ENCODE measurements at regions not wholly inside any gene's neighbourhood (a gene's known extent, or its start where the extent isn't known, plus 50 kb on each side); places are given as distances from the start of the nearest gene placed in this dataset.
"Not testable (repeated sequence)": the region's sequence is repeated elsewhere in the genome, so short reads cannot be mapped to it uniquely, and the experiment has no call there.

DNA sequence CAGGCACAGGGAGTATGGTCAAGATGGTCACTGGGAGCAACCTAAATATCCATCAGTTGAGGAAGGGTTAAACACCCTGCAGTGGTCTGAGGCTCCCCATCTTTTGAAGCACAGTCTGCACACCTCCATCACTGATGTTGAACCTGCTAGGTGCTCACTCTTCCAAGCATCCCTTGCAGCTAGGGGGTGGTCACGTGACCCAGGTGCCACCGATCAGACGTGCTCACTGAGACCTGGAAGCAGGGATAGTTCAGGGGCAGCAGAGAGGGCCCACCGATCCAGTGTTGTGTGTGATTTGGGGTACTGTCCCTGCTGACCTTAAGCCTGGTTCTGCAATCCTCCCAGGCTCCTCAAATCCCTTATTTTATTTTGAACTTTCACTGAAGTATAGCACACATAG, 134.6 kb downstream of the CEBPB start:
- DNase-seq (ENCODE audit: low read depth) = no peak

DNA sequence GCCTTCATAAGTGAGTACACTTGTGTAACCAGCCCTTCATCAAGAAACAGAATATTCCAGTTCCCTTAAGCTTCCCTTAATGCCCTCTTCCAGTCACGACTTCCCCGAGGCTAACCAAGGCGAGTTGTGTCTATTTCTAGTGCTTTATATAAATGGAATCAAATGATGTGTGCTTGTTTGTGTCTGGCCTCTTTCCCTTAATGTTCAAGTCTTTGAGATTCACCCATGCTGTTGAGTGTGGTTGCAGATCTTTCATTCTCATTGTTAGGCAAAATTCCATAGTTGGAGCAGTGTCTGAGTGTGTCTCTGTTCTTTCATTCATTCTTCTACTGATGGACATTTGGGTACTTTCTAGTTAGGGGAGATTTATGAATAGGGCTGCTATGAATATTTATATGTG, 135.0 kb downstream of the CEBPB start:
- no peak for DNase-seq (ENCODE audit: low read depth)

DNA sequence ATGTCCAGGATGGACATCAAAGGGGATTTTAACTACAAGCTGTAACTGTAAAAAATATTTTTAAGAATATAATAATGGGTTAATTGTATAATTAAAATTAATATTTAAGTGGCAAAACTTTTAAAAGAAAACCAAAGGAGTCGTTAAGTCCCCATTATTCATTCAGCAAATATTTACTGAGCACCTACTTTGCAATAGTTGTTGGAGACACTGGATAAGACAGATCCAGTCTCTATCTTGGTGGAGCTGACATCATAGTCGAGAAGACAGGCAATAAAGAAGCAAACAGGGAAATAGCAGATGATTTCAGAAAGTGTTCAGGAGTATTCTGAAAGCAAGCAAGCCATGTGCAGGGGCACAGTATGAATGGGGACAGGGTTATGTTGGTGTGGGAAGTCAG, 137.0 kb downstream of the CEBPB start:
- DNase-seq (ENCODE audit: low read depth) = no peak

DNA sequence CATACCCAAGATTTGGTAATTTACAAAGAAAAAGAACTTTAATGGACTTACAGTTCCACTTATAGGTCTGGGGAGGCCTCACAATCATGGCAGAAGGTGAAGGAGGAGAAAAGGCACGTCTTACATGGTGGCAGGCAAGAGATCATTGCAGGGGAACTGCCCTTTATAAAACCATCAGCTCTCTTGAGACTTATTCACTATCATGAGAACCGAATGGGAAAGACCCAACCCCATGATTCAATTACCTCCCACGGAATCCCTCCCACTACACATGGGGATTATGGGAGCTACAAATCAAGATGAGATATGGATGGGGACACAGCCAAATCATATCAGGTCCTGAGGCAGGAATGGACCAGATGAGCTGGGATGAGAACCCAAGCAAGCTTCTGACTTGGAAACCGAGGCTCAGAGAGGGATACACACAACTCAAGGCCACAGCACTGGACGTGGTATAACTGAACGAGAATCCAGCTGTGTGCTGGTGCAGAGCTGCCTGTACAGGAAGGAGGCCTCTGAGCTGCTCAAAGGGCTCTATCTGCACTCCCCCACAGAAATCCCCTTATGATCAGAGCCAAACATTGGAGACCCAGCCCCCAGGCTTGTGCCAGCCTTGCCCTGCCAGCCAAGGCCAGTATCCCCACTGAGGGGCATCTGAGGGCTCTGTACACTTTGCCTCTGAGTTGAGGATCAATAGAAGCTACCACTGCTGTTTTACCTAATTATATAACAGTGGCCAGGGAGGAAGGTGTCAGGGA, 137.8 kb downstream of the CEBPB start:
- no peak for DNase-seq (ENCODE audit: low read depth)

DNA sequence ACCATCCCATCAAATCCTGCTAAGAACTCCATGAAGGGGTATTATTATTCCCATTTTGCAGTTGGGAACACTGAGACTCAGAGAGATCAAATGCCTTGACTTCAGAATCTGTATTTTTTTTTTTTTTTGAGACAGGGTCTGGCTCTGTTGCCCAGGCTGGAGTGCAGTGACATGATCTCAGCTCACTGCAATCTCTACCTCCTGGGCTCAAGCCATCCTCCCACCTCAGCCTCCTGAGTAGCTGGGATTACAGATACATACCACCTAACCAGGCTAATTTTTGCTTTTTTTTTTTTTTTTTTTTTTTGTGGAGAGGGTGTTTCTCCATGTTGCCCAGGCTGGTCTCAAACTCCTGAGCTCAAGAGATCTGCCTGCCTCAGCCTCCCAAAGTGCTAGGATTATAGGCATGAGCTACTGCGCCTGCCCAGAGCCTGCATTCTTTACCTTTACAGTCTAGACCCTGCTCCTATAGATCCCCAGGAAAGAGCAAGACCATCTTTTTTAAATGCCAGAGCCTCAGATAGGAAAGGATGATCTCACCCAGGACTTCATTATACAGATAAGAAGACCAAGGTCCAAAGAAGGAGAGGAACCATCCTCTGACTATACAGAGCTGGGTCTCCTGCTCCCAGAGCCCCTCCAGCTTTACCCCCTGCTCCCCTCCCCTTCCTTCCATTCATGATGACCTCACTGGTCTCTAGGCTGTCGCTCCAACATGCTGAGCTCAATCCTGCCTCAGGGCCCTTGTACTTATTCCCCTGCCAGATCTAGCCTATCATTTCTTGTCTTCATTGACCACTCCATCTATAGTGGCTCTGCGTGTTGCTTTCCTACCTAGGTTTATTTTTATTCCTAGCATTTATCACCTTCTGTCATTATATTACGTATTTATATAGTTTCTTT, 138.6 kb downstream of the CEBPB start:
- no peak for DNase-seq (ENCODE audit: low read depth)

DNA sequence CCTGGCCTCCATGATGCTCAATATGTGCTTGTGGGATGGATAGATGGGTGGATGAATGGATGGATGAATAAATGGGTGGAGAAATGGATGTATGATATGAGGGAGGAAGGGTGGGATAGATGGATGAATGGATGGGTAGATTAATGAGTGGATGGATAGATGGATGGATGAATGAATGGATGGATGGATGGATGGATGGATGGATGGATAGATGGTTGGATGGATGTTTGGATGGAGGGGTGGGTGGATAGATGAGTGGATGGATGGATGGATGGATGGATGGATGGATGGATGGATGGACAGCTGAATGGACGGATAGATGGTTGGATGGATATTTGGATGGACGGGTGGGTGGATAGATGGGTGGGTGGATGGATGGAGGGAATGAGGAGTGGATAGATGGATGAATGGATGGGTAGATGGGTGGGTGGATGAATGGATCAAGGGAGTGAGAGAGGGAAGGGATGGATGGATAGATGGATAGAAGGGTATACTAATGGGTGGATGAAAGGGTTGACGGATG, 139.4 kb downstream of the CEBPB start:
- DNase-seq (ENCODE audit: low read depth) = no peak

DNA sequence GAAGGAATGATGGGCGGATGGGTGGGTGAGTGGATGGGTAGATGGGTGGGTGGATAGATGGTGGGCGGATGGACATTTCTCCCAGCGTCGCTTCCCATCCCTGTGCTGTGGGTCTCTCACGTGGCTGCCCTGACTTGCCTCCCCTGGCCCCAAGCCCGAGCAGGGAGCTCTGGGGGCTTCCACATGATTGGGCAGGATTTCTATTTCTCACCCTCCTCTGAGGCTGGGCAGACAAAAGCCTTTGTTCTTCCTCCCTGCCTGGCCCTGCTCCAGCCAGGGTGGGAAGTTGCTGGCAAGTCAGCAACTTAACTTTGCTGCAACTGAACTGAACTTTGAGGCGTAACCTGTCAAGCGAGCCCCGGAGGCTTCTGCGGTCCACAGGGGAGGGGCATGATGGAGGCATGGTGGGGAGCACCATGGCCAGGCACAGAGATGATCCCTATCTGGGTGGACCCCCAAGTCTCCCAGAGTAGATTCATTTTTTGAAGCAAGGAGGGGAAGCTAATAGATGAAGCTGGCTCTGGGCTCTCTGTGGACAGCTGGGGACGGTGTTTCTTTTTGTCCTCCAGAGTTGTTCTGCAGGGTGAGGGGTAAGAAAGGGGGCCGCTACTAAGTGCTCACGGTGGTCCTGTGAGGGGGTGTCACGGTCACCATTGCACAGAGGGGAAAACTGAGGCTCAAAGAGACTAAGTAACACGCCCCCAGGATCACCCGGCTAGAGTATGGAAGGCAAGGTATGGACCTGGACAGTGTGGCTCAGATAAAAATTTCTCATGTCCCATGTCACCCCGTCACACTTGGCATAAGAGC, 140.1 kb downstream of the CEBPB start:
- peak; percentile 46 for DNase-seq (ENCODE audit: low read depth)

DNA sequence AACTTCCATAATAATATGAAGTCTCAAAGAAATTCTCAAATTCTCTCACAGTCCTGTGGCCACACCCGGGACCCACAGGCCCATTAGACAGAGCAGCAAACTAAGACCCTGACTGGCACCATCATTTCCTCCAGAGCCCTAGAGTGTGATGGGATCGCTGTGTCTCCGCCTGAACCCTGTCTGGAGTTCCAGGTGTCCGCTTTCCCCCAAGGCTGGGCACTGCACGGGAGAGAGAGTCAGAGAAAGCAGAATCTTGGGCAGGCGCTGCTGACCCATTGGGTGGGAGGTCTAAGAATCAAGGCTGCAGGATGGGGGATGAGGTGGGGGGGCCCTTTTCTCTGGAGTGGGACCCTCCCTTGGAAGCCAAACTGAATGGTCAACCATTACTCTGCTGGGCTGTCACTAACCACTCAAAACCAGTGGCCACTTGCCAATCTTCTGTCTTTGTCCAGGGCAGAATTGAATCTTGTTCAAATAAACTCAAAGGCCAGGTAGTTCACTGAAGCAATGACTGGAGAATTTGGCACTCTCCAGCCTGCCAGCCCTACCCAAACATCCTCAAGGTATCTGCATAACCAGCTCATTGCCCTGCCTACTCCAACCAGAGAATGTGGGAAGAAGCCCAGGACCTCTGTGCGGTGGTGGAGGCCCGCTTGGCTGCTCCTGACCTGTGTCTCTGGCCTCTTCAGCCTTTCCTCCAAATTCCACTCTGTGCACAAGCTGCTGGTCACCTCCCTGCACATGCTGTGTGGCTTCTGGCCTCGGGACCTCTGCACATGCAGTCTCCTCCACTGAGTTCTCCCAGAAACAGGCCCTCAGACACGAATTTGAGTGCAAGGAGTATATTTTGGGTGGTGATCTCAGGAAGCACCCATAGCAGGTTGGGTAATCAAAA, 141.1 kb downstream of the CEBPB start:
- DNase-seq (ENCODE audit: low read depth) = no peak

DNA sequence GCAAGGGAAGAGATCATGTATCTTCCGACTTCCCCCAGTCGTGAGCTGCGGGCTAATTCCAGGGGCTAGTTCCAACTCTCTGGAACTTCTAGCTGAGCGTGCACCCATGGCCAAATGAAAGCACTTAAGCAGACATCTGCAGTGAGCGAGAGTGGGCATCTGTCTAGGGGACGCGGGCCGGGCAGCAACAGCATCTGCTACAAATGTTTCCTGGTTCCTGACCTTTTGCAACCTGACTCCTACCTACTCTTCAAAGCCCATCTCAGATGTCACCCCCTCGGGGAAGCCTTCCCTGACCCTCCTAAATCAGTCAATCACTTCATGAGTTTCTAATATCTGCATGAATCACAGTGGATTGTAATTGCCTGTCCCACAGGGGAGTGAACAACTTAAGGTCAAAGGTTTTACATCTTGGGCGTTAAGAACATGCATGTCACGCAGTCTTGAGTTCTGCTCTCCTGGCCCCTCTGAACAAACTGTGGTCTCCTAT, 141.9 kb downstream of the CEBPB start:
- no peak for DNase-seq (ENCODE audit: low read depth)

DNA sequence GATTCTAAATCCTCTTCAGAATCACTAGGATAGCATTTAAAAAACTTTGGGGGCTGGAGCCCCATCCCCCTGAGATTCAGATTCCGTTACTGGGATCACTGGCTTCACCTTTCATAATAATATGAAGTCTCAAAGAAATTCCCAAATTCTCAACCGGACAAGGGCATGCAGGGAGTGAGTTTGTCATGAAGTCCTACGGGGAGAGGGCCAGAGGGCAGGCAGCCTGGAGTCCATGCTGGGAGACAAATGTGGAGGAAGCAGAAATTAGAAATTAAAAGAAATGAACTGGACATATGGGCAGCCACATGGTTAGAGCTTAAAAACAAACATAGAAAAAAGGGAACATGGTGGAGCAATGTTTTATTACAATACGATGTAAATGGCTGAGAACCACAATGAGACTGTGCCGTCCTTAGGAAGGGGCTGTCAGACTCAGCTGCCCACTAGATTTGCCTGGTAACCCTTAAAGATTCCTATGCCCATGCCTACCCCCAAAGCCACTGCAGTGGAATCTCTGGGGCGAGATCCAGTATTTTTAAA, 142.6 kb downstream of the CEBPB start:
- DNase-seq (ENCODE audit: low read depth) = no peak

DNA sequence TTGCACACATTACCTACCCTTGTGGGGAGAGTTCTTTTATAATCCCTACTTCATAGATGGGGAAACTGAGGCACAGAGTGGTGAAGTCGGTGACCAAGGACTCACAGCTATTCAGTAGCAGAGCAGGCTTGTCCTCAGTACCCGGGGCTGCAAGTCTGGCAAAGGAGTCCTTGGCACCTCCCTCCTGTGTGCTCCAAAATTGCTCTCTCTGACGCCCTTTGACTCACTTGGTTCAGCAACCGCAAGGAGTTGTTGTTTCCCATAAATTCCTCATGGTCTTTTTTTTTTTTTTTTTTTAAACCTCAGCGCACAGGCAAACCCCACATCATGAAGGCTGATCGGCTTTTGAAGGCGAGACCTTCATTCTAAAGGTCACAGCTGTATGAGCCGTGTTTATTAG, 143.2 kb downstream of the CEBPB start:
- DNase-seq (ENCODE audit: low read depth) = peak; percentile 92

DNA sequence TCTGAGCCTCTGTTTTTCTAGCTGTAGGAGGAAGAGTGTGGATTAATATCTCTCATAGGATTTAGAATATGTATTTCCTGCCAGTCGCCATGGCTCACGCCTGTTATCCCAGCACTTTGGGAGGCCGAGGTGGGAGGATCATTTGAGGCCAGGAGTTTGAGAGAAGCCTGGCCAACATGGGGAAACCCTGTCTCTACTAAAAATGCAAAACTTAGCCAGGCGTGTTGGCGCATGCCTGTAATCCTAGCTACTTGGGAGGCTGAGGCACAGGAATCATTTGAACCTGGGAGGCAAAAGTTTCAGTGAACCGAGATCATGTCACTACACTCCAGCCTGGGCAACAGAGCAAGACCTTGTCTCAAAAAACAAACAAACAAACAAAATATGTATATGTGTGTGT, 143.9 kb downstream of the CEBPB start:
- not testable (repeated sequence) for DNase-seq (ENCODE audit: low read depth)

DNA sequence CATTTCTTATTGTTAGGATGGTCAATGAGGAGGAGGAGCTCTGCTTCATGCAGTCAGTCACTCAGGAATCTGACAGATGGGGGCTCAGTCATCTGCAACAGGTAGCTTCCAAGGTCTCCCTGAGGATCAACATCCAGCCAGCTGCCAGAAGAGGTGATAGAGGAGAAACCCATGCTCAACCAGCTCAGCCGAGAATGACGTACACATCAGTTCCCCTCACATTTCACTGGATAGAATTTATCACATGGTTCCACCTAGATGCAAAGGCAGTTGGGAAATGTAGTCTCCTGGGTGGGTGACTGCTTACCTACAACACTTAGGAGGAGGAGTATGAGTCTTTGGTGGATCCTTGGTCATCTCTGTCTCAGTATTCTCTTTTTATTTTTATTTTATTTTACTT, 144.5 kb downstream of the CEBPB start:
- peak; percentile 65 for DNase-seq (ENCODE audit: low read depth)

DNA sequence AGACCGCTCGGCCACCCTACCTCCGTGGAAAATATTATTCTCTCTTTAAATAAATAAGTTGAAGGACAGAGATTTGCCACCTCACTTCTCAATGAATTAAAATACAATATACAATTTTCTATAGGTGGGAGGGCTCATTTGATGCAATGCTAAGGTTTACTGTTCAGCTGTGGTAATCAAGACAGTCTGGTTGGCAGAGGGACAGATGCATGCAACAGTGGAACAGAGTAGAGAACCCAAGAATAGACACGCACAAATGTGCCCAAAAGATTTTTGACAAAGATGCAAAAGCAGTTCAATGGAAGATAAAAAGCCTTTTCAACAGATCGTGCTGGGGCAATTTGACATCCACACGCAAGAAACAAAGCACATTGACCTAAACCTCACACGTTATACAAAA, 145.2 kb downstream of the CEBPB start:
- no peak for DNase-seq (ENCODE audit: low read depth)

DNA sequence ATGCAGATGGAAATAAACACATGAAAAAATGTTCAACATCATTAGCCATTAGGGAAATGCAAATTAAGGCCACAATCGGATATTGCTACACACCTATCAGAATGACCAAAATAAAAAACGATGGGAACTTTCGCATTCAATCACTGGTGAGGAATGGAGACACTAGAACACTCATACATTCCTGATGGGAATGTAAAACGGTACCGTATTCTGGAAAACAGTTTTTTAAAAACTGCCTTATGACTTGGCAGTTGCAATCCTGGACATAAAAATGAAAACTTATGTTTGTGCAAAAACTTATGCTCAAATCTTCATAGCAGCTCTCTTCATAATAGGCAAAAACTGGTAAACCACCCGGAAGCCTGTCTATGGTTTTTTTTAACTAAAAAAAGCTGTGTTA, 146.0 kb downstream of the CEBPB start:
- no peak for DNase-seq (ENCODE audit: low read depth)

DNA sequence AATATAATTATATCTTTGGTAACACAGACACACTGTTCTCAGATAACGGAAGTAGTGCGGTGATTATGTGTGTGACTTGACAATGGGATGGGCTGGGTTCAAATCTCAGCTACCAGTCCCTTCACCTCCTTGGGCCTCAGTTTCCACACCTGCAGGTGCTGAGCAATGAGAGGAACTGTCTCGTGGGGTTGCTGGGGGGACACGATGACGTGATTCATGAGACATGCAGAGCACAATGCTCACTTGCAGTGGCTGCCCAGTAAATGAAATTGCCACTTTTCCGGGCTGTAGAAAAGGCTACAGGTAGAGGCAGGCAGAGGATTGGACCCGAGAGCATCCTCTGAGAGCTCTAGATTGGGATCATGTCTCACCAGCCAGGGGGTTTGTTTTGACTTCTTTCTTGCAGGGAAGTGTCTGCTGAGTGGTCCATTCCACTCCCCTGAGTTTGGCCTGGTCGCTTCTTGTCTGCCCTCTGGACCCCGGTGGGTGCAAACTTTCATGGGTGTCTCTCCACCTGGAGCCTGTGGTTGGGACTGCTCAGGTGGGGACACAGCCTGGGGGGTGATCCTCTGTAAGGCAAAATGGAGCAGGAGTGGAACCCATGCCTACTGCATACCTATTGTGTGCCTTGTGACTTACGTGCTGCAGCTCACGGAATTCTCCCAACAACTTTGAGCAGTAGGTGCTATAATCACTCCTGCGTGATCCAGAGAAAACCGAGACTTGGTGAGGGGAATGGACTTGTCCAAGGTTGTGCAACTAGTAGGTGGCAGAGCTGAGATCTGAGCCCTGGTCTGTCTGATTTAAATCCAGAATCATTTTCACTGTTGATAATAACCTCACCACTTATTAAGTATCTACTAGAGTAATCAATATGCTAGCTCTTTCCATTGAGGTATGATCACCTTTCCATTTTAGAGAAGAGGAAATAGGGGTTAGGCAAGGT, 147.2 kb downstream of the CEBPB start:
- no peak for DNase-seq (ENCODE audit: low read depth)

DNA sequence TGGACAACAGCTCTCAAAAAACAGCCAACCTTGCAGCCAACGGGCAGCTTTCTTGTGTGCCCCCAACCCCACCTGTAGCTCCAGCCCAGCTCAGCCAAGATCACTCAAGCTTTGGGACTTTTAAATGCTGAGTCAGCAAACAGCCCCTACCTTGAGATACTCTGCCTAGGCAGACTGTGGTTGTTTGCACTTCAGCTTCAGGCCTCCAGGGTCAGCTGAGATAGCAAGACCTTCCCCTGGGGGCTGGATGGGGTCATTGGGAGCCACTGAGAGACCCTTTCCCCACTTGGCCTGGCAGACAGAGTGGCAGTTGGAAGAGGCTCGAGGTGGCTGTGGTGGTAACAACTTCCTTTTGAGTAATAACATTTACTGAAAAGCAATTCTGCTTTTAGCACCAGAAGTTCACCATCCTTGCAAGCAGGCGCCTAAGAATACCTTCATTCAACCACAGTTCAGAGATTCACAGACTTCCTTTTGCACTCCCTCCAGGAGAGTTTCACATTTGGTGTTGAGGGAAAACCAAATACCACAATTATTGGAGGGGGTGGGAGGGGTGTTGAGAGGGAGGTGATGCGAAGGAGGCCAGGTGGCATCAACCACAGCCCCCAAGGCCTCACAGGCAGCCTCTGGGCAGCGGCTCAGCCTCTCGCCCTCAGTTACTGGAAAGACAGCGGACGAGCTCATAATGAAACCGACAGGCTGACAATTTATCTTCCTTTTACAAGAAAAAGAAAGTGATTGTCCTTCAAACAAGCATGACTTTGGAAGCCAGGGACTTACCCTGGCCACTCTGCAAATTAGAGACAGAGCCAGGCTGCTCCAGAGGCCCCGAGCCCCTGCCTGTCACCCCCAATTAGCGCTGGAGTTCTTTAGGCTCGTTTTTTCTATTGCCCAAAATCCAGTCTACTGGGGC, 148.1 kb downstream of the CEBPB start:
- DNase-seq (ENCODE audit: low read depth) = peak; percentile 54

DNA sequence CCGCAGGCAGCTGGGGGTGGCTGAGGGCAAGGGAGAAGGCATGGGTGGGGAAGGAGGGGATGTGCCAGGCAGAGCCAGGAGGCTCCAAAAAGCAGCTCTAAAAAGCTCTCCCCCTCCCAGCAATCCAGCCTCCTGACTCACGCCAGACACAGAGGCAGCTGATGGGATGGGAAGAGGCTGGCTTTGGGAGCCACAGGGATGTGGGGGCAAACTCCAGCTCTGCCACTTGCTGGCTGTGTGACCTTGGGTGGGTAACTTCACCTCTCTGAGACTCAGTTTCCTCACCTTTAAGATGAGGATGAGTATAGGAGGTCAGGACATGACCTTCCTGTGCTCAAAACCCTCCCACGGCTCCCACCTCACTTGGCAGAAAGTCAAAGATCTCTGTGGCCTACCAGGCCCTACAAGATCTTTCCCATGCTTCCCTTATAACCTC, 148.9 kb downstream of the CEBPB start:
- peak; percentile 56 for DNase-seq (ENCODE audit: low read depth)

Data from HT1080 (cell line).